ENCODE measurements at regions not wholly inside any gene's neighbourhood (a gene's known extent, or its start where the extent isn't known, plus 50 kb on each side); places are given as distances from the start of the nearest gene placed in this dataset.

DNA sequence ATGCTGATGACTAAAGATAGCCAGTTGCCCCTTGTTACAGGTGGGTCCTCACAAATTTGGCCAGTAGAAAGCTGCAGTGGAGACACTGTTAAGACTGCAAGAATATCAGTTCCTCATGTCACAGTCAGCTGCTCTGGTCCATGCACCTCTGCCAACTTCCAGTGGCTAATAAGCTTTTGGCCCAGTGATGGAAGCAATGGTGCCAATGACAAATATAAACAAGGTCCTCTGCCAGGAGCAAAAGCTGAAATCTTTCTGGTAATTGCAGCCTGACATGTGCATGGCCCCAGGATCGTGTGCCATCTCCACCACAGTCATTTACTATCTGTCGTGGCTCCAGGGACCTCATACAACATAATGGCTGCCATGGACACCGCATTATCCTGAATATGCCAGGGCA lies 85.4 kb upstream of the TMEM260 start:
- TF ChIP-seq, protein P1, sequence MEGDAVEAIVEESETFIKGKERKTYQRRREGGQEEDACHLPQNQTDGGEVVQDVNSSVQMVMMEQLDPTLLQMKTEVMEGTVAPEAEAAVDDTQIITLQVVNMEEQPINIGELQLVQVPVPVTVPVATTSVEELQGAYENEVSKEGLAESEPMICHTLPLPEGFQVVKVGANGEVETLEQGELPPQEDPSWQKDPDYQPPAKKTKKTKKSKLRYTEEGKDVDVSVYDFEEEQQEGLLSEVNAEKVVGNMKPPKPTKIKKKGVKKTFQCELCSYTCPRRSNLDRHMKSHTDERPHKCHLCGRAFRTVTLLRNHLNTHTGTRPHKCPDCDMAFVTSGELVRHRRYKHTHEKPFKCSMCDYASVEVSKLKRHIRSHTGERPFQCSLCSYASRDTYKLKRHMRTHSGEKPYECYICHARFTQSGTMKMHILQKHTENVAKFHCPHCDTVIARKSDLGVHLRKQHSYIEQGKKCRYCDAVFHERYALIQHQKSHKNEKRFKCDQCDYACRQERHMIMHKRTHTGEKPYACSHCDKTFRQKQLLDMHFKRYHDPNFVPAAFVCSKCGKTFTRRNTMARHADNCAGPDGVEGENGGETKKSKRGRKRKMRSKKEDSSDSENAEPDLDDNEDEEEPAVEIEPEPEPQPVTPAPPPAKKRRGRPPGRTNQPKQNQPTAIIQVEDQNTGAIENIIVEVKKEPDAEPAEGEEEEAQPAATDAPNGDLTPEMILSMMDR (IDR thresholded peaks at IDR 0.05; ENCODE audit: insufficient read depth, low read depth, low read length, missing control alignments) = no peak
- no peak overlapping the region for H3K4me3 ChIP-seq (ENCODE audit: low read length)
- no peak for DNase-seq (ENCODE audit: low read depth)

DNA sequence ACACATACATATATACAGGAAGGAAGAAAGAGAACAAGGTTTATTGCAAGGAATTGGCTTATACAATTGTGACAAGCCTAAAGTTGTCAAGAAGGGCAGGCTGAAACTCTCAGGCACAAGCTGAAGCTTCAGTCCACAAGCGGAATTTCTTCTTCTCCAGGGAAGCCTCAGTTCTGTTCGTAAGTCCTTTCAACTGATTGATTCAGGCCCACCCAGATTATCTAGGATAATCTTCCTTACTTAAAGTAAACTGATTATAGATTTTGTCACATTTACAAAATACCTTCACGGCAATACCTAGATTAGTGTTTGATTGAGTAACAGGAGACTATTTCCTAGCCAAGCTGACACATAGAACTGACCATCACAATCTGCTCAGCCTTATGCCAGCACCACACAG lies 81.5 kb upstream of the TMEM260 start:
- TF ChIP-seq, protein P1 (IDR thresholded peaks at IDR 0.05; ENCODE audit: insufficient read depth, low read depth, low read length, missing control alignments) = no peak
- H3K4me3 ChIP-seq (ENCODE audit: low read length) = no peak overlapping the region
- DNase-seq (ENCODE audit: low read depth) = no peak

DNA sequence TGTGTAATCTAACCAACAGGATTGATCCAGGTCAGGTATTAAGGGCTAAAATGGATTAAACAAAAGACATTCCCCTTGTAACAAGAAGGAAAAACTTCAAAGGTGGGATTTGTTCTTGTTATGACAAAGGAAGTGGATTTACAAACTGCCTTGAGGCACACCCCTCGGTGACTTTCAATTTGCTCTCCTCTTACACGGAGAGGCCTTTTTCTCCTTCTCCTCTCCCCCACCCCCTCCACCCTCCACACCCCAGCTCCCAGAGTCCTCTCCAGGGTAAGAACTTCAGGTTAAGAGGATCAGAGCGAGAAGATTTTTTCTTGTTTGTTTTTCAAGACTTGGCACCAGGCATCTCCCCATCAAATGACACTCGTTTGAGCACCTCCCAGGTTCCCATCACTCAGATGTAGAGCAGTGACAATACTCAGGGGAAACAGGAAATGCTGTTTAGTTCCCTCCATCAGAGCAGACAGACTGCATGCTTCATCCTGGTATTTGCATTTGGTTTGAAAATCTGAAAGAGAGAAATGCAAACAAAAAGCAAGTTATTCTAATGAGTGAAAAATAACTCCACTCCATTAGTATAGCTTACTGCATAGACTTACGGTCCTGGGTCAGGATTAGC lies 77.6 kb upstream of the TMEM260 start:
- TF ChIP-seq, protein P1 (IDR thresholded peaks at IDR 0.05; ENCODE audit: insufficient read depth, low read depth, low read length, missing control alignments) = no peak
- no peak for DNase-seq (ENCODE audit: low read depth)
- no peak overlapping the region for H3K4me3 ChIP-seq (ENCODE audit: low read length)

DNA sequence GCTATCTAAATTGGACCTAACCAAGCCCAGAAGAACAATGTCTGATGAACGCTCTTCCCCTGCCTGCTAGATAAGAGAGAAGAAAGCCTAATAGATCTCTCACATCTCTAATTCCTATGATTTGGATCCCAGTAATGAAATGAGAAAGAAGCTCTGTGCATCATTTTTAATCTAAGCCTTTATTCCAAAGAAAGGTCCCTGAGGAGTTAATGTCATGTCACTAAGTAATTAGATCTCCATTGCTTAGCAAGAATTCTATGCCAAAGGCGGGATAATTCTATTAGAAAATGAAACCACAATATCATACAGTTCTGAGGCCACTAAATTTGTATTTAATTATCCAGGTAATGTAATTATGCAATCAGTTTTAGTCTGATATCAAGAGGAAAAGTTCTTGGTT lies 74.2 kb upstream of the TMEM260 start:
- TF ChIP-seq, protein P1 (IDR thresholded peaks at IDR 0.05; ENCODE audit: insufficient read depth, low read depth, low read length, missing control alignments) = no peak
- no peak overlapping the region for H3K4me3 ChIP-seq (ENCODE audit: low read length)
- DNase-seq (ENCODE audit: low read depth) = no peak

DNA sequence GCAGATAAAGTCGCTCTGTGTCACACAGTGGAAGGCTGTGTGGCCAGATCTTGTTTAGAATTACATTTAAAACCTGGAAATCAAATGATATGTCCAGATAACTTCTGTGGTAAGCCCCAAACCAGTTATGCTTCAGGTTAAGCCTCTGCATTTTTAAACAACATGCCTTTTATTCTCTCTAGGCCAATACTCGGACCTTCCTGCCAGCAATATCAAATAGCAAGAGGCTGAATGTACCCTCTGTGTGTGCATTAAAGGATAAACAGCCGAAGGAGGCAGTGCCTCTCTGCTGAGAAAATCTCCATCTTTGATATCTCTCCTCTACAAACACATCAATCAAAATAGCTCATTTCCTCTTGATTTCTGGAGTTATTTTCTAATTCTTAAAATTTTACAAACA lies 67.1 kb upstream of the TMEM260 start:
- TF ChIP-seq, protein P1 (IDR thresholded peaks at IDR 0.05; ENCODE audit: insufficient read depth, low read depth, low read length, missing control alignments) = no peak
- no peak overlapping the region for H3K4me3 ChIP-seq (ENCODE audit: low read length)
- DNase-seq (ENCODE audit: low read depth) = no peak

DNA sequence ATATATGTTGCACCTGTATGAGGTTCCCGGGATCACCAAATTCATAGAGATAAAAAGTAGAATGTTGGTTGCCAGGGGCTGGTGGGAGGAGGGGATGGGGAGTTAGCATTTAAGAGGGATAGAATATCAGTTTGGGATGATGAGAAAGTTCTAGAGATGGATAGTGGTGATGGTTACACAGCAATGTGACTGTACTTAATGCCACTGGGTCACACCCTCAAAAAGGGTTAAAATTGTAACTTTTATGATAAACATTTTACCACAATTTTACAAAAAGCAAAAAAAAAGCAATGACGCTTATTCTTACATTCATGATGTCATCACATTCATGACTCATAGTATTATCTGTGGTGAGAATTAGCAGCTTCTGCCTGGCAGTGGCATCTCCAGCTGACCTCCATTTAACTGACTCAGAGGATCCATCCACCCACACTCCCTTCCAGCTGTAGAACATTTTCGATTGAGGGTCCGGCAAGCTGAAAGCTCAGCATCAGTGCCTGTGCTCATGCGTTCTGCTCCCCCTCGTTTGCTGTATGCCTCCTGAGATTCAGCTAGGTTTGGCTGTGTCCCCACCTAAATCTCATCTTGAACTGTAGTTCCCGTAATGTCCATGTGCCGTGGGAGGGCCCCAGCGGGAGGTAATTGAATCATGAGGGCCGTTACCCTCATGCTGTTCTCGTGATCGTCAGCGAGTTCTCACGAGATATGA lies 64.8 kb upstream of the TMEM260 start:
- TF ChIP-seq, protein P1 (IDR thresholded peaks at IDR 0.05; ENCODE audit: insufficient read depth, low read depth, low read length, missing control alignments) = no peak
- no peak for DNase-seq (ENCODE audit: low read depth)
- H3K4me3 ChIP-seq (ENCODE audit: low read length) = no peak overlapping the region

DNA sequence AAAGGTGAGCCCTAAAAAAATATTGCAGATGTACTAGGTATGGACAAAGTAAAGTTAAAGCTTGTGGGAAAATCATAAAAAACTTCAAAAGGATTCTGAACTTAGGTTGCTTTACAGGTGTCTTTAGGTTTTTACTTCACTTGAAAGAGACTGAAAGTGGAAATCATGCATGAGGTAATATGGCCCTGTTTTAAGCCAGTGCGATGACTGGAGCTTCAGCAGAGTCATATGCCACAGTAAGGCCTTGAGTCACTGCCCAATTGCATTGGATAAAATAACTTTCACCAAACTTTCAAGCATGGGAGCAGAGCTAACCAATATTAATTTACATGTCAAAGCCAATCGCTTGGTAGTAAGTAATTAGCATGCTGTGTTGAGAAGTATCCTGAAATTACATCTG lies 63.9 kb upstream of the TMEM260 start:
- no peak for DNase-seq (ENCODE audit: low read depth)
- H3K4me3 ChIP-seq (ENCODE audit: low read length) = no peak overlapping the region
- TF ChIP-seq, protein P1 (IDR thresholded peaks at IDR 0.05; ENCODE audit: insufficient read depth, low read depth, low read length, missing control alignments) = no peak

Measured in epithelial cell of esophagus (primary cell).